ENCODE measurements at regions not wholly inside any gene's neighbourhood (a gene's known extent, or its start where the extent isn't known, plus 50 kb on each side); places are given as distances from the start of the nearest gene placed in this dataset.

DNA sequence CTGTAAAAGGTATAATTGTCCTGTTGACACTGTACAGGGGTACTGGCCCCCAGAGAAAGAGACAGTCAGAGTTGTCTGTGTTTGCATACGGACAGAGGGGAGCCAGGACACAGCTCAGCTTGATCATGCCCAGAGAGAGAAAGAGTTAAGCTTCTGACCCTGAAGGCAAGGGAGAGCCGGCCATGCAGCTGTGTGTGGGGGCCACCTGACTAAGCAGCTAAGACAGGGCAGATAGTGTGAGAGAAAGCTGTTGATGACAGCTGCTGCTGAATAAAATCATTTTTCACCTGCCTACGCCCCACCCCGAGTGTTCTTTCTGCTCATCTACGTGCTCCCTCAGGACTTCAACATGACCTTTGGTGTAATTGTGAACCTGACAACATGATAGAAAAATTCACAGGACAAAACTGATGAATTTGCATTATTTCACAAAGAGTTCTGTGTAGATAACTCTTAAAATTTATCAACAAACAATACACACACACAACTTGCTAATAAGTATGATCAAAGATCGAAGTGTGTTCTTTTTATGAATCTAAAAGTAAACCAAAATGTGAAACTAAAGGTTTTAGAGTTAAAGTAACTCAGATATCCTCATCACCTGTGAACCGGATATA, 1294.3 kb upstream of the ATXN8OS start:
- POLR2A ChIA-PET, result no interaction called here
- H3K36me3 Mint-ChIP-seq (ENCODE audit: low read depth), result no peaks in the 10 kb centered on the region
- H3K27ac Mint-ChIP-seq, result no peak overlapping the region
- intact Hi-C loops (cut with micrococcal nuclease), result no loop called here
- H3K4me3 Mint-ChIP-seq, result no peak overlapping the region
- ATAC-seq (ENCODE audit: low read depth), result no peak
- no peaks in the 10 kb centered on the region for H3K27me3 Mint-ChIP-seq
- peaks cover 4% of the 10 kb centered on the region for H3K9me3 Mint-ChIP-seq
- CTCF ChIA-PET, result no interaction called here
- TF ChIP-seq CTCF (IDR thresholded peaks at IDR 0.05), result no peak
- H3K4me1 Mint-ChIP-seq, result no peaks in the 10 kb centered on the region
- no peak for DNase-seq

DNA sequence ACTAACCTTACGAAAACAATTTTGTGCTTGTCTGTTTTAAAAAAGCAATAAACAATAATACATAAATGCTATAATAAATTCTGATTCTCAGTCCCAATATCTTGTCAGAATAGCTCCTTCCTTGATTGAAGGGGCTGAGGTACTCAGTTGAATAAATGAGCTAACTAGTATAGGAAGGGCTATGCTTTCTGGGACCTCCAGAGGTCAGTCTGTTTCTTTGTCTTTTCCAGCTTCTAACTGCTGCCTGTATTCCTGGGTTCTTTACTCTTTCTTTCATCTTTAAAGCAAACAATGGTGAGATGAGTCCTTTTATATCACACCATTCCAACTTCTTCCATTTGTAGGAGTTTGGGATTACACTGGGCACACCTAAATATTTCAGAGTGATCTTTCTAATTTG, 1297.0 kb upstream of the ATXN8OS start:
- no peak overlapping the region for H3K27ac Mint-ChIP-seq
- intact Hi-C loops (cut with micrococcal nuclease), result no loop called here
- no peak for DNase-seq

DNA sequence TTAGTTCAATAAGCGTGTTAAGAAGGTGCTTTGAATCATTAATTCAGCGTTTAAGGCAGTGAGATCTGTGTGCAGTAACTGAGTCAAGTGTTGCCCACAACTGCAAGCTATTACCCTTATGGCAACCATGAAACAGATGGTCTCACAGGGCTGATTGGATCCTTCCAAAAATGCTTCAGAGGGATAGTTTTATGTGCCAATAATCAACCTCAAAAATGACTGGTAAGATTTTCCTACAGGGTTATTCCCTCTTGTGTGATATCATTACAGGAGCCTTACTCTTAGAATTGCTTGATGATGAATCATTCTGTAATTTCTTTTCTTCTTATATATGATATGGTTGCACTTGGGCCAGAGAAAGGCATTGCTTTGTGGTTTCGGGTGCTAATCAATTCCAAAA, 1299.2 kb upstream of the ATXN8OS start:
- ATAC-seq (ENCODE audit: low read depth) (no peak), DNase-seq (no peak)
- intact Hi-C loops (cut with micrococcal nuclease), result no loop called here
- H3K4me1 Mint-ChIP-seq, result no peaks in the 10 kb centered on the region
- no peak overlapping the region for H3K4me3 Mint-ChIP-seq
- CTCF ChIA-PET, result no interaction called here
- POLR2A ChIA-PET, result no interaction called here
- TF ChIP-seq CTCF (IDR thresholded peaks at IDR 0.05), result no peak
- H3K27ac Mint-ChIP-seq, result no peak overlapping the region
- peaks cover 7% of the 10 kb centered on the region for H3K9me3 Mint-ChIP-seq
- no peaks in the 10 kb centered on the region for H3K36me3 Mint-ChIP-seq (ENCODE audit: low read depth)
- H3K27me3 Mint-ChIP-seq, result no peaks in the 10 kb centered on the region

More for the DNA sequence above, 1297.0 kb upstream of the ATXN8OS start:
- no peak for TF ChIP-seq CTCF (IDR thresholded peaks at IDR 0.05)
- CTCF ChIA-PET, result no interaction called here
- Mint-ChIP-seq H3K36me3 (ENCODE audit: low read depth) (no peaks in the 10 kb centered on the region), H3K4me1 (no peaks in the 10 kb centered on the region), H3K4me3 (no peak overlapping the region), H3K9me3 (peaks cover 7% of the 10 kb centered on the region), H3K27me3 (no peaks in the 10 kb centered on the region)
- ATAC-seq (ENCODE audit: low read depth), result no peak
- POLR2A ChIA-PET, result no interaction called here

- ATAC-seq (ENCODE audit: low read depth) (no peak), DNase-seq (no peak)
- H3K4me1 Mint-ChIP-seq, result no peaks in the 10 kb centered on the region
- H3K36me3 Mint-ChIP-seq (ENCODE audit: low read depth), result no peaks in the 10 kb centered on the region
- no peaks in the 10 kb centered on the region for H3K27me3 Mint-ChIP-seq
- no peak for TF ChIP-seq CTCF (IDR thresholded peaks at IDR 0.05)
- no peak overlapping the region for H3K4me3 Mint-ChIP-seq
- no peak overlapping the region for H3K27ac Mint-ChIP-seq
- CTCF ChIA-PET, result no interaction called here
- peaks cover 5% of the 10 kb centered on the region for H3K9me3 Mint-ChIP-seq
- intact Hi-C loops (cut with micrococcal nuclease), result no loop called here
- POLR2A ChIA-PET, result no interaction called here
Observed at GRCh38 chr13:68806125-68806524, 1301.5 kb upstream of the ATXN8OS start.

DNA sequence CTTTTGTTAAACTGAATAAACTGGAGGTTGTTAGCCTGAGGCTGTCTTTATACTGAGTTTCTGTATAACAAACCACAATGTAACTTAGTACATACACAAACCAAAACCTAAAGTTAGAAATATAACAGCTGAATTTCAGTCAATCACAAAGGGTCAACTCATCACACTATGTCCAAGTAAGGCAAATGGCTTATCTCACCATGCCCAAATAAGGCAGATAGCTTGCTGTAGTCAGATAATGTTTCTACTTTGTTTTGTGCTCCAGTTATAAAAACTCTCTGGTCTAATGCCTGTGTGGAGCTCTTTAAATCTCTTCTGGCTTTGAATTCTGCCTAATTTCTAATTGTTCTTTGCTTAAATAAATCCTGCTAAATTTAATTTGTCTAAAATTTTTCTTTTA, 1323.4 kb upstream of the ATXN8OS start:
- ATAC-seq (ENCODE audit: low read depth), result no peak
- Mint-ChIP-seq H3K27me3 (no peaks in the 10 kb centered on the region), H3K4me3 (no peak overlapping the region), H3K9me3 (peaks cover 2% of the 10 kb centered on the region), H3K4me1 (no peaks in the 10 kb centered on the region), H3K27ac (no peak overlapping the region), H3K36me3 (ENCODE audit: low read depth) (no peaks in the 10 kb centered on the region)
- ChIA-PET CTCF (no interaction called here), POLR2A (no interaction called here)
- intact Hi-C loops (cut with micrococcal nuclease), result no loop called here
- no peak for TF ChIP-seq CTCF (IDR thresholded peaks at IDR 0.05)
- DNase-seq, result no peak

Data from activated B cell treated with CpG ODN at 0.5 μM for 24 hours (primary cell).